SW480 (cell line): ENCODE measurements at regions not wholly inside any gene's neighbourhood (a gene's known extent, or its start where the extent isn't known, plus 50 kb on each side); places are given as distances from the start of the nearest gene placed in this dataset.
A peak's percentile ranks its signal among the peaks of the same experiment; 100 is the strongest.

ENCODE experiments used
- DNase-seq: peaks from one replicate; pipeline ENCODE4 v3.0.0-alpha.2; 2016; ENCODE audit warnings: low spot score

DNA sequence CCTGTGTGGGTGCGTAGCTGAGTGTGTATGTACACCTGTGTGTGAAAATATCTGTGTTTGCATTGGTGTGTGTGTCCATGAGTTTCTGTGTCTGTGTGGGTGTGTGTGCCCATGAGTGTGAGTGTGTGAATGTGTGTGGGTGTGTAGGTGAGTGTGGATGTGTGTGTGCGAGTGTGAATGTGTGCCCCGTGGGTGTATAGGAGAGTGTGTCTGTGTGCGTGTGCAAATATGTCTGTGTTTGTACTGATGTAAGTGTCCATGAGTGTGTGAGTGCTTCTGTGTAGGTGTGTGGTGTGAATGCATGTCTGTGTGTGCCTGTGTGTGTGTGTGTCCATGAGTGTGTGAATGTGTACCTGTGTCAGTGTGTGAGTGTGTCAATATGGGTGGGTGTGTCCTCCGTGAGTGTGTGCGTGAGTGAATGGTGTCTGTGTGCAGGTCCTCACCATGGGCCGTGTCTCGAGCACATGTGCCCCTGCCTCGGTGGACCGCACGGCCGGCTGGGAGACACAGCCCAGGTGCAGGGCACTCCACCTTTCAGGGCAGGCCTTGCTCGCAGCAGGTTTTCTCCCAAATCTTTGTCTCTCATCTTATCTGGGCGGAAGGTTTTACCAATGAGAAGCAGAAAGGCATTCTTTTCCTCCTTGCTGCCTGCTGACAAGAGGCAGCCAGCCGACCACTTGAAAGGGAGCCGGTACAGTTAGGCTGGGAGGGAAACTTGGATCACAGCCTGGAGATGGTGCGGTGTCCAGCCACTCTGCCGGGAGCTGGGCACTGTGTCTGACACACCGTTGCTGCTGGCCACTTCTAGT is 107.1 kb upstream of the FAM20C start:
- peak; percentile 83 for DNase-seq

DNA sequence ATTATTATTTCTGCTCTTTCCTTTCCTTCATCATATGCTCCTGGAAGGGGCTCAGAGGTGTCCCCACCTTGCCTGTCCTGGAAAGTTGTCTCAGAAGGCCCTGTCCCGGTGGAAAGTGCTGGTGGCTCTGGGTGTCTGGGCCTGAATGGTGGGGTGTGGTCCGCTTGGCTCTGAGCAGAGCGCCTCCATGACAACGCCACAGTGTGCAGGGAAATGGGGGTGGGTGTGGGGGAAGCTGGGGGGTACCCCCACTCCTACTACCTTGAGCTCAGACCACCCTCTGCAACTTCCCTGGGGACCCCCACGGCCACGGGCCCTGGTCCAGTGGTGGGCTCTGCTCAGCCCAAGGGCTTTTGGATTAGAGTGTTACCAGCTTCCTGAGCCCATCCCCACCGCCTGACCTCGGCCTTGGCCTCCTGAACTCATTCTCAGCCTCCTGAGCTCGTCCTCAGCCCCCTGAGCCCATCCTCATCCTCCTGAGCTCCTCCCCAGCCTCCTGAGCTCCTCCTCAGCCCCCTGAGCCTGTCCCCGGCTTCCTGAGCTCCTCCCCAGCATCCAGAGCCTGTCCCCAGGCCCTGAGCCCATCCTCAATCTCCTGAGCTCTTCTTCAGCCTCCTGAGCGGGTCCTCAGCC is 106.4 kb upstream of the FAM20C start:
- DNase-seq = no peak

DNA sequence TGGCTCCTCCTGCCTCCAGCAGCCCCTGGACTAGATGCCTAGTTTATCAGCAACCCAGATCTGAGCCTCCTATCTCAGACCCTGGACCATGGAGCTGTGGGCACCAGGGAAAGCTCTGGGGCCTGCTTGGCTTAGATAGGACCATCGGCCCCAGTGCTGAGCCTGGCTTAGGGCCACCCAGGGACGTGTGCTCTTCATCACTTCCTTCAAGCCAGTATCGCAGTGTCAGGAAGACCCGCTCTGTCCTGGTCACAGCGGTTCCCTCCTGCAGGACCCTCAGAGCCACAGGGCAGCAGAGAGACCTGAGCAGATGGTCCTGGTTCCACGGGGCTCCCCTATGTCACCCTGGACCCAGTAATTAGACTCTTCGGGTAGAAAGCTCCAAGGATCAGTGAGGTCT is 105.7 kb upstream of the FAM20C start:
- DNase-seq = no peak

DNA sequence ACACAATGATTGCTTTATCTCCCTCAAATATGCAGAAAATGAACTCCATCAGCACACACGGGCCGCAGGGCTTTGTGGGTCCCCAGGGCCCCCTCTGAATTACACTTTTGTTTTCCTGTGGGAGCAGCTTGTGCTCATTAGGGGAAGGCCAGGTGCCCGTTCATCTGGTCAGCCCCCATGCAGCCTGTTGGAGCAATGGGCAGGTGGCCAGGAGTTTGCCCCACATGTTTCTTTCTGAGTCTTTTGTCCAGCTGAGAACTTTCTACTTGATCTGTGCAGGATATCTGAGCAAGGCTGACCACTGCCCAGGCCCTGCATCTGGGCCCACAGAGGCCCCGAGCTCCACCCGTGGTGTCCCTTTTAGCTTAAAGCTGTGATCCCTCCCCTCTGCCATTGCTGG is 105.3 kb upstream of the FAM20C start:
- DNase-seq = no peak

DNA sequence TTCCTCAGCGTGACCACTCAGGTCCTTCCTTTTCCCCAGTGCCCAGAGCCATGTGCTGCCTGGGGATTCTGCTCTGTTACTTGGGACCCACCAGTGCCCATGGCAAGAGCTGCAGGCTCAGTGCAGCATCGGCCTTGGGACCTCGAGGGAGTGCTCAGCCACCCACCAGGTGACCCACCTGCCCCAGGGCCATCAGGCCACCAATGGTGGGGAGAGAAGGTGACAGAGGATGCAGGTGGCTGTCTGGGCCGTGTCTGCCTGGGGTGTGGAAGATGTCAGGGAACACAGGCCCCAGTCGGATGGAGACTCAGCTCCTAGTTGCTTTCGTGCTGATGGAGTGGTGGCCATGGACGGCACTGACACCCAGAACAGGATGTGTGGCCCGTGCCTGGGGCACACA is 104.7 kb upstream of the FAM20C start:
- DNase-seq = no peak

DNA sequence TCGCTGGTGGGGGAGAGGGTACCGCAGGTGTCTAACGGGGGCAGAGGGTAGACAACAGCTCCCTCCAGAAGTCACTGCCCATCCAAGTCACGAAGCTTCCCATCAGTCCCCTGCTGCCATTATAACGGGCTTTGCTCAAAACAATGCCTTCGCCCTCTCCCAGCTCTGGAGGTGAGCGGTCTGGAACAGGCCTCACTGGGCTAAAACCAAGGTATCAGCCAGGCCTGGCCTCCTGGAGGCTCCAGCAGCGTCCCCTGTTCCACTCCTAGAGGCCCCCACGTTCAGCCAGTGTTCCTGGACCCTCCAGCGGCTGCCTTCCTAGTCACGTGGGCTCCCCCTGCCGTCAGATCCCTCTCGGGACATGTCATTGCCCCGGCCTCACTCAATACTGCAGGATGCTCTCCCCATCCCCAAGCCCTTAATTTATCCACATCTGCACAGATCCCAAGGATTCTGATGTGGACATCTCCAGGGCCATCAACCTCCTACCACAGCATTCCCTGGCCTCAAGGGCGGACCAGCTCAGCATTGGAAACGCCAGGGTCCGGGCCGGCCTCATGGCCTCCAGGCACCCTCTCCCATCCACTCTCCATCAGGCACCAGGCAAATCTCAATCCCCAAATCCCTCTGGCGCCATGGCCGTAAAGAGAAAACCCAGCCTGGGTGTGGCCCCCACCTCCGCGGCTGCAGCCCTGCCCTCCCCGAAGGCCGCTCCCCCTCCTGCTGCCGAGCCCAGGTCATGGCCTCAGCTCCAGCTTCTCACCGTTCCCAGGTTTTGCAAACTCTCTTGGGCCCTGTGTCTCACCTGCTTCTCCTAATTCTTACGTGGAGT is 104.1 kb upstream of the FAM20C start:
- no peak for DNase-seq

DNA sequence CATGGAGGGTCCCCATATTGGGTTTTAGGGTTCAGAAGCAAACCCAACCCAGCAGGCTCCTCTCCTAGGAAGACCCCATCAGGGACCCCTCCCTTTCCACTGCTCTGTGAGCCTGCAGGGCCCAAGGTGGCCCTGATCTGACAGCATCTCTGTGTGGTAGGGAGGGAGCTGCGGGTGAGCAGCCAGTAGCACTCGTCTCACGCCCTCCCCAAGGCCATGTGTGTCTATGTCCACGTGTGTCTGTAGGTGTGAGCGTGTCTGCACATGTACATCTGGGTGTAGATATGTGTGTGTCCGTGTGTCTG is 103.5 kb upstream of the FAM20C start:
- no peak for DNase-seq

DNA sequence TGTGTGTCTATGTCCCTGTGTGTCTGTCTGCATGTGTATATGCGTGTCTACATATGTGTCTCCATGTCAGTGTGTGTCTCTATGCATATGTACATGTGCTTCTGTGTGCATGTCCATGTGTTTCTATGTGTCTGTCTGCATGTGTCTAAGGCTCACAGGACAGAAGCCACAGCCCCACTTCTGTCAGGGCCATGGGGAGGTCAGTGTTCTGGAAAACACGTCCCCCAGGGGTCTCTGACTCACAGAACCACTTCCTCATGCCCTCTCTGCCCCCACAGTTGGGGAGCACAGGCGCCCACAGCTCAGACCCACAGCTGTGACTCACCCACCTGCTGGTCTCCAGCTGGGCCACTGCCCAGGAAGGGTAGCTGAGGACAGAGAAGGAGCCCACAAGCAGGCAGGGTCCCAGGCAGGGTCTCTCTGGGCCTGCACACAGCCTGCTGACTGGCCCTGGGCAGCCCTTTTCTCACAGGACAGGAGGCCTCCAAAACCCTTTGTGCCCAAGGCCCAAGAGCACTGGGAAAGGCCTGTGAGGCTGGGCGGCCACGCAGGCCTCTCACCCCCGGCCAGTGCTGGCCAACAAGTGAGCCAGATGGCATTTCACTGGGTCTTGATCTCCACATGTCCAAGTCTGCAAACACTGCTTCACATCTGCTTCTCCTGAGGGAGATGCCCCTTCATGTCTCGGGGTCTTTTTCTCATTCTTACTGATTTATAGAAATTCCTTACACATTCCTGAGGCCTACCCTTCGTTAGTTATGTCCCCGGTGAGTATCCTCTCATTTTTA is 102.9 kb upstream of the FAM20C start:
- peak; percentile 81 for DNase-seq

DNA sequence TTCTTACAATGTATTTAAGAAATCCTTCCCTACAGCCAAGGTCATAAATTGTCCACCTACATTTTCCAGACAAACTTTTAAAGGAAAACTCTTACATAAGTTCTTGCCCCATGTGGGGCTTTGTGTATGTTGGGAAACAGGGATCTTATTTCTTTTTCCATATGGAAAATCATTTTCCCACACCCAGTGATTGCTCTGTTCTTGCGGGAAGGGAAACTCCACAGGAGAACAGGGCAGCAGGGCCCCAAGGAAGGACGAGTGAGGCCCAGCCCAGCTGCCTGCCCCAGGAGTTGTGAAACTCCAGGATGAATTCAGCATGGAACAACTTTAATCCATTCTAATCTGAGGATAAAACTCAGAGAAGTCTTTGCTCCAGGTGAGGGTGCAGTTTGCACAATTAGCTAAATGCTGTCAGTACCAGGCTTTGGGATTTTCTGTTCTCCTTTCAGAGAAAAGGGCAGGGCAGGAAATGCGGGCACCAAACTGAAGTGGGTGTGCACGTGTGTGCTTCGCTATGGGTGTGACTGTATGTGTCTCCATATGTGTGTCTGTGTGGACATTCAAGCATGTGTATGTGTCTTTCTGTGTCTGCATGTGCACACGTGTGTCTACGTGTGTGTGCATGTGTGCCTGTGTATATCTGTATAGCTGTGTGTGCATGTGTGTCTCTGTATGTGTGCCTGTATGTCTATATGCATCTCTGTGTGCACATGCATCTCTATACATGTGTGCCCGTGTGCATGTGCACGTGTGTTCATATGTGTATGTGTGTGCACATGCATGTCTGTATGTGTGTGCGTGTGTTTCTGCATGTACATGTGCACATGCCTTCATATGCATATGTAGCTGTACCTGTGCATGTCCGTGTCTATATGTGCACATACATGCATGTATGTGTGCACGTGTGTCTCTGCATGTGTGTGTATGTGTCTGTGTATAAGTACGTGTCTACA is 102.0 kb upstream of the FAM20C start:
- DNase-seq = peak; percentile 22

DNA sequence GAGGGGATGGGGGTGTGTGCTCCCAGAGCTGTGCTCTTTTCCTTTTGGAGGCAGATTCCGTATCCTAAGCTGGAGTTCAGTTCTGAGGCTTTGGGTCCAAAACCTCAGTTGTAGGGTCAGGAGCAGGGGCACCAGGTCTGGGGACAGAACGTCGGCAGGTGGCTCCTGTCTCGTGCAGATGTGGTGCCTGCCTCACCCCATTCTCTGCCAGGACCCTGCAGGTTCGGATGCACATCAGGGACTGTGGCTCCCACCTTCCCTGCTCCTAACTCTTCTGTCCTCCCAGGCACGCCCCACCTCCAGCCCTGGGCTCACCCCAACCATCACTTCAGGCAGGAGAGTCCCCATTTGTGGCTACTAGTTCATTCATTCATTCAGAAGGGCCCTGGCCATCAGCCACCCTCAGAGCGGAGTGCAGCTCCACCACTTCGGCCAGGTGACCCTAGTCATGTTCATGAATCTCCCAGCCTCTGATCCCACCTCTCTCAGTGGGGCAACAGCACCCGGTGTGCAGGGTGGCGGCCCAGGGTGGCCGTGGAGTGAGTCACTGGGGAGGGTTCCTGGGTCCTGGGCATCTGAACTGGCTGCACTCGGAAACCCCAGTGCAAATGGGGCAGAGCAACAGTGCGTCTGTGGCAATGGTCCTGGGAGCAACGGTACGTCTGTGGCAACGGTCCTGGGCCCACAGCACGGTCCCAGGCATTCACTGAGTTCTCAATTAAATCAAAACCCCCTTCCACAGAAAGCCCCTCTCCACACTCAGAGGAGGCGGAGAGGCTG is 100.8 kb upstream of the FAM20C start:
- no peak for DNase-seq

DNA sequence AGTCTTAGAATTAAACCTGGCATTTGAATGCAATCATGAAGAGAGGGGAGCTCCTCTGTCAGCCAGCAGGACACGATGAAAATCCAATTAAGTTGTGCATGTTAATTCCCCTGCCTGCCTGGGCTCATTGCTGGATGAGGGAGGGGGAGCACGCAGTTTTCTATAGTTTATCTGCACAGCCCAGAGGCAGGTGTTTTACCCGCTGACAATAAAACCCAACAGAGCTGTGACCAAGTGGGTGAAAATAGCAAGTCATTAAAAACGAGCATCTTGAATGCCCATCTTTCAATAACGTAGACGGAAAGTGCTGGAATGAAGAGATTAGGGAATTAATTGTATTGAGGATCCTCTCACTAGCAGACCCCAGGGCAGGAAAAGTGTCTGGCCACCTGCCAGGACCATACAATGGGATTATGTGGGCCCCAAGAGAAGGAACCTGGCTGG is 100.1 kb upstream of the FAM20C start:
- DNase-seq = no peak

DNA sequence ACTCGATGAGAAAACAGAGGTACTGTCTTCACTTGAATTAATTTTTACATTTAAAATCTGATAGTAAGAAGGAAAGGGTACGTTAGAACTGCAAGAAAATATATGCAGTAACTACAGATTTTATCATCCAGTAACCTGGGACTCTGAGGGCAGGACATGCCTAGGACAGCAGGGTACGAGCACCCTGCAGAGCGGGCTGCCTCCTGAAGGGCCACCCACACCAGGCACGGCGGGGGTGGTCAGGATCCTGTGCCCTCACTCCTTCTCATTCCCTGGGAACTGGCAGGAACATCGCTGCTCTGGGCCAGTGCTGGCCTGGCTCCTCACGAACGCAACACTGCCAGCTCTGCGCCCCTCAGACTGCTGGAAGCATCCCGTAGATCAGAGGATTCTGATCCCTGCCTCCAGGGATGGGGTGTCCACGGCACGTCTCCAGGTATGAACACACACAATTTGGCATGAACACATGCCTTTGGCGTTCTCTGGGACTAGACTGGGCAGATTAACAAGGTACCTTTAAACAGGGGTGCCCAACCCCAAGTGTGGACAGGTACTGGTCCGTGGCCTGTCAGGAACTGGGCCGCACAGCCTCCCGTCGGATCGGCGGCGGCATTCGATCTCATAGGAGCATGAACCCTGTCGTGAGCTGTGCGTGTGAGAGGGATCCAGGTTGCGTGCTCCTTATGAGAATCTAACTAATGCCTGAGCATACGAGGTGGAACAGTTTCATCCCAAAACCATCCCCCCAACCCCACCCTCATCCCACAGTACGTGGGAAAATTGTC is 99.3 kb upstream of the FAM20C start:
- DNase-seq = no peak

DNA sequence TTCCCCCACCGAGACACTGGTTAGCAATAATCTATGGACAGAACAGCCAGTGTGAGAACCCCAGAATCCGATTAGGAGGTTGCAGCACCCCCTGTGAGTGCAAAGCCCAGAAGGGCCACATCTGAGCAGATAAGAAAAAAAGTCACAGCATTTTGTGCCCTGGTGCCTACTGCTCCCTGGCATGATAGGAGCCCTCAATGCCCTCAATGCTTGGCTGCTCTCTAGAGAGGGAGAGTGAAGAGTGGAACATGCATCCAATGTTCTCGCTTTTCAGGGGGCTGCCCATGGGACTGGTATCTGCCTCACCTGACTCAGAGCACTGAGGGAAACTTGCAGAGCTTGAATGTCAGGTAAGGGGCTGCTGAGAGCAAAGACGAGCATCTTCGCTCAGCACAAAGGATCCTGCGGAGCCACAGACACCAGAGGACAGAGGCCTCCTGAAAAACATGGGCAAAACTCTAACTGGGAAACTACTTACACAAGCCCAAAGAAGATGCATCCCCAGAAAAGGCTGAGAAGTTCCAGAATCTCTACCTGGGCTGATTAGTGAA is 98.0 kb upstream of the FAM20C start:
- no peak for DNase-seq

DNA sequence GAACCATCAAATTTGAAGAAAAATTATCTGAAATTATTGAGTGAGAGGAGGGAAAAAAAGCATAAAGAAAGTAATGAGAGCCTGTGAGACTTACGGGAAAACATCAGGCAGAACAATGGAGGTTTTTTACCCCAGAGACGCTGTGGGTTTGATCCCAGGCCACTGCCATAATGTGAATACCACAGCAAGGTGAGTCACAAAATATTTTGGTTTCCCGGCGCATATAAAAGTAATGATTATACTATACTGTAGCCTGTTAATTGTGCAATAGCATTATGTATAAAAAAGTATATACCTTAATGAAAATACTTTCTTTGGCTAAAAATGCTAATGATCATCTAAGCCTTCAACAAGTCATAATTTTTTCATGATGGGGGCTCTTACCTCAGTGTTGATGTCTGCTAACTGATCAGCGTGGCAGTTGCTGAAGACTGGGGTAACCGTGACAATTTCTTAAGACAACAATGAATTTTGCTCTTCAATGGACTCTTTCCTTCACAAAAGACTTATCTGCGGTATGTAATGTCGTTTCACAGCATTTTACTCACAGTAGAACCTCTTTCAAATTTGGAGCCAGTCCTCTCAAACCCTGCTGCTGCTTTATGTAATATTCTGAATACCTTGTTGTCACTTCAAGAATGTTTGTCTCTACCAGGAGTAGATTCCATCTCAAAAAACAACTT is 97.0 kb upstream of the FAM20C start:
- peak; percentile 83 for DNase-seq

DNA sequence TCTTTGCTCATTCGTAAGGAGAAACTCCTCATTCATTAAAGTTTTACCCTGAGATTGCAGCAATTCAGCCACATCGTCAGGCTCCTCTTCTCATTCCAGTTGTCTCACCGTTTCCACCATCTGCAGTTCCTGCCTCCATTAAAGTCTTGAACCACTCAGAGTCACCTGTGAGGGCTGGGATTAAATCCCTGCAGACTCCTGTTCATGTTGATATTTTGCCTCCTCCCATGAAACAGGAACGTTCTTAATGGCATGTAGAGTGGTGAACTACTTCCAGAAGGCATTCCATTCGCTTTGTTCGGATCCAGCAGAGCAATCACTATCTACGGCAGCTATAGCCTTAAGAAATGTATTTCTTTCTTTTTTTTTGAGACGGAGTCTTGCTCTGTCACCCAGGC is 96.5 kb upstream of the FAM20C start:
- no peak for DNase-seq

DNA sequence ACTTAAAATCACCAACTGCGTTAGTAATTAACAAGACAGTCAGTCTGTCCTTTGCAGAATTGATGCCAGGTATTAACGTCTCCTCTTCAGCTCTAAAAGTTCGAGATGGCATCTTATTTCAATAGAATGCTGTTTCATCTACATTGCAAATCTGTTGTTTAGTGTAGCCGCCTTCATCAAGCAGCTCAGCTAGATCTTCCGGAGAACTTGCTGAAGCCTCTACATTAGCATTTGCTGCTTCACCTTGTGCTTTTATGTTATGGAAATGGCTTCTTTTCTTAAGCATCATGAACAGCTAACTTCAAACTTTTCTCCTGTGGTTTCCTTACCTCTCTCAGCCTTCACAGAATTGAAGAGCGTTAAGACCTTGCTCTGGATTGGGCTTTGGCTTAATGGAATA is 95.5 kb upstream of the FAM20C start:
- DNase-seq = no peak

DNA sequence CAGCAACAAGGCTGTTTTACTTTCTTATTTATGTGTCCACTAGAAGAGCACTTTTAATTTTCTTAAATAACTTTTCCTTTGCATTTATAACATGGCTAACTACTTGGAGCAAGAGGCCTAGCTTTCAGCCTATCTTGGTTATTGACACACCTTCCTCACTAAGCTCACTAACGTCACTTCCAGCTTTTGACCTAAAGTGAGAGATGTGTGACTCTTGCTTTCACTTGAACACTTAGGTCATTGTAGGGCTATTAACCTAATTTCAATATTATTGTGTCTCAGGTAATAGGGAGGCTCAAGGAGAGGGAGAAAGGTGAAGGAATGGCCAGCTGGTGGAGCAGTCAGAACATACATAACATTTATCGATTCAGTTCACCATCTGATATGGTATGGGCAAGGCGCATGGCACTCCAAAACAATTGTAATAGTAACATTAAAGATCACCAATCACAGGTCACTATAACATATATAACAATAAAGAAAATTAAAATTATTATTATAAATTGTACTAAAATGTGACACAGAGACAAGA is 95.0 kb upstream of the FAM20C start:
- DNase-seq = no peak
